ENCODE measurements at regions not wholly inside any gene's neighbourhood (a gene's known extent, or its start where the extent isn't known, plus 50 kb on each side); places are given as distances from the start of the nearest gene placed in this dataset.

DNA sequence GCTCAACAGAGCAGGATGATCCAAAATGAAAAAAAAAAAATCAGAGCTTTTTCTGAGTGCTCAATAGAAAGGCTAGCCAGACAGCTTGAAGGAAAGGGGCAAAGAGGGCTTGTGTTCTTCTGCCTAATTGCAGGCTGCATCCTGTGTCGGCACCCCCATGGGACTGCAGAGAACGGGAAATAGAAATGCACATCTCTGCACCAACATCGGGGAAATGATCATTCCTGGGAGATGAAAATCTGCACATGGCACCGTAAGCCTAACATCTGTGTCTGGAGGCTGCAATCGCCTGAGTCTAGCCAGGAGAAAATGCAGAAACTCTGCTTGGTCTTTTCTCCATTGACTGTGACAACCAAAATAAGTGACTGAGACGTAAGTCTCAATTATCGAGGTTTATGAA lies 243.9 kb downstream of the ICE1 start:
- TF ChIP-seq, protein P1, sequence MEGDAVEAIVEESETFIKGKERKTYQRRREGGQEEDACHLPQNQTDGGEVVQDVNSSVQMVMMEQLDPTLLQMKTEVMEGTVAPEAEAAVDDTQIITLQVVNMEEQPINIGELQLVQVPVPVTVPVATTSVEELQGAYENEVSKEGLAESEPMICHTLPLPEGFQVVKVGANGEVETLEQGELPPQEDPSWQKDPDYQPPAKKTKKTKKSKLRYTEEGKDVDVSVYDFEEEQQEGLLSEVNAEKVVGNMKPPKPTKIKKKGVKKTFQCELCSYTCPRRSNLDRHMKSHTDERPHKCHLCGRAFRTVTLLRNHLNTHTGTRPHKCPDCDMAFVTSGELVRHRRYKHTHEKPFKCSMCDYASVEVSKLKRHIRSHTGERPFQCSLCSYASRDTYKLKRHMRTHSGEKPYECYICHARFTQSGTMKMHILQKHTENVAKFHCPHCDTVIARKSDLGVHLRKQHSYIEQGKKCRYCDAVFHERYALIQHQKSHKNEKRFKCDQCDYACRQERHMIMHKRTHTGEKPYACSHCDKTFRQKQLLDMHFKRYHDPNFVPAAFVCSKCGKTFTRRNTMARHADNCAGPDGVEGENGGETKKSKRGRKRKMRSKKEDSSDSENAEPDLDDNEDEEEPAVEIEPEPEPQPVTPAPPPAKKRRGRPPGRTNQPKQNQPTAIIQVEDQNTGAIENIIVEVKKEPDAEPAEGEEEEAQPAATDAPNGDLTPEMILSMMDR (IDR thresholded peaks at IDR 0.05) = no peak
- no peak for TF ChIP-seq POLR2A (IDR thresholded peaks at IDR 0.05)

All from adrenal gland (tissue), 5 donors.